Suppressor macrophage treated with lipopolysaccharide for 4 hours (primary cell): ENCODE measurements at regions not wholly inside any gene's neighbourhood (a gene's known extent, or its start where the extent isn't known, plus 50 kb on each side); places are given as distances from the start of the nearest gene placed in this dataset.

Experiments used
- DNase-seq: peaks from one replicate; pipeline ENCODE4 v3.0.0-alpha.2; 2020

DNA sequence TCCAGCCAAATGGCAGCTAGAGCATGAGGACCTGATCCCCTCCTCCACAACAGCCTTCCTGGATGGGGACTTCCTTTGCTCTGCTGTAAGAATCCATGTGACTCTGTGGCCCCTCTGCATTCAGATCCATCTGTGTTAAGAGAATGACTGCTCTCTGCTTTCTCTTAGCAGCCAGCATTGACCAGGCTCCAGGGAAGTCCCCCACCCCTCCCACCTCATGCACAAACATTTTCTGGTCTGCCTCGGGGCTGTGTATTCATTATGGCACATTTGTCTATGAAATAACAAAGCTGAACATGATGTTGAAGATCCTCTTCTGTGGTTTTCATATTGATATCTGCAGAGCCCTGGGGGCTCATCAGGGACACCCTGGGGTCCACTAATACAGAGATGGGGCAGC, 201.7 kb downstream of the NUAK1 start:
- no peak for DNase-seq

GRCh38 chr12:105939181-105939721, 199.5 kb downstream of the NUAK1 start:
- DNase-seq: no peak

DNA sequence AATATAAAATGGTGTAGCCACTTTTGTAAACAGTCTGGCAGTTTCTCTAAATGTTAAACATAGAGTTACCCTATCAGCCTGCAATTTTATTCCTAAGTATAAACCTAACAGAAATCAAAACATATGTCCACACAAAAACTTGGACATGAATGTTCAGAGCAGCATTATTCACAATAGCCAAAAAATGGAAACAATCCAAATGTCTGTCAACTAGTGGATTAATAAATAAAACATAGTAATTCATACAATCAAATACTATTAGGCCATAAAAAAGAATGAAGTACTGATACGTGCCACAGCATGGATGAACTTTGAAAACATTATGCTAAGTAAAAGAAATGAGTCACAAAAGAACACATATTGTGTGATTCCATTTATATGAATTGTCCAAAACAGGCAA, 196.5 kb downstream of the NUAK1 start:
- no peak for DNase-seq

GRCh38 chr12:105943525-105943924, 195.2 kb downstream of the NUAK1 start:
- no peak for DNase-seq

- DNase-seq: no peak
Measured at GRCh38 chr12:105944628-105945027, 194.1 kb downstream of the NUAK1 start.

GRCh38 chr12:105945880-105946279, 192.9 kb downstream of the NUAK1 start:
- DNase-seq: no peak

DNA sequence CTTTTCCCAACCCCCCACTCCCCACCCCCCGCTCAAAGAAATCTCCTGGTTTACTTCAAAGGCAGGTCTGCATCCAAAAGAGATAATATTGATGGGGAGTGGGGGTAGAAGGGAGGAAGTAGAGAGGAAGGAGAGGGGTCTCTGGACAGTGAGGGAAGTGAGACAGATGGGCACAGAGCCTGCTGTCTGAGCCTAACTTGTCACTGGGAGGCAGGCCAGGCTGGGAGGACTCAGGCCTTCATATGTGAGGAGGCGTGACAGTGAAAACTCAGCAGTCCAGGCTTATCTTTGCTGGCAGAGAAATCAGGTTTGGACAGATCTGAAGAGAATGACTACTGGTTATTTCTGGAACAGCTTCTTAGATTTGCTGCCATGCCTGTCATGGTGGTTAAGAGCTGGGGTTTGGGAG, 192.3 kb downstream of the NUAK1 start:
- no peak for DNase-seq

DNA sequence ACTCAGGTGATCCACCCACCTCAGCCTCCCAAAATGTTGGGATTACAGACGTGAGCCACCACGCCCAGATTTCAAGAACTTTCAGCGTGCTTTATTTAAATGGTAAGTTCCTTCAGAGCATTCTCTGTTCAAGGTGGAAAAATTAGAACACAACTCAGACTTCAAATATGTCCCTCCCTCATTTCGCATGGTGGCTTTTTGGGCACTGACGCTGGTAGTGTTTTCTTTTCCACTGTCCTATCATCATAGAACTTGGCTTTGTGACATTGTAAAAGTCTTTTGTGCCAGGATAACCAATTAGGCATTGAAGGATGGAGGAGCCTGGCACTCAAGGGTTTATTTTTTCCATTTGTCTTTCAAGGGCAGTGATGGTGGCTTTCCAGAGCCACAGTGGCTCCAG, 190.8 kb downstream of the NUAK1 start:
- DNase-seq: no peak

- no peak for DNase-seq
Measured at GRCh38 chr12:105948331-105948730, 190.4 kb downstream of the NUAK1 start.

GRCh38 chr12:105949391-105949790, 189.4 kb downstream of the NUAK1 start:
- no peak for DNase-seq

DNA sequence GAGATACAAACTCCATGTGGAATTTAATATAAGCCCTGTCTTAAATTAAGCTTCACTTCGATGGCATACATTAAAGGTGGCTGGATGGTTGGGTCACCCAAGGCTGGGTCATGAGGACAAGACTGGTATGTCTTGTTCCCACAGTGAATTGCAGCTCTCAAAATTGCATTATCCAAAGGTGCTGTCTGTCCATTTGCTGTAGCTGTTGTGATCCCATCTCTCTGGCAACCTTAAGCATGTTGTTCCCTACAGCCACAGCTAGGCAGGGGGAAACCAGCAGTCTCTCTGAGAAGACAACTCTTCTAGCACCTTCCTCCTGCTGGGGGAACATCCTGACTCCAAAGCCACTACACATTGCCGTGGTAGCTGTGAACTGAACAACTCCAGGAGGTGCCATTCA, 187.0 kb downstream of the NUAK1 start:
- no peak for DNase-seq

DNA sequence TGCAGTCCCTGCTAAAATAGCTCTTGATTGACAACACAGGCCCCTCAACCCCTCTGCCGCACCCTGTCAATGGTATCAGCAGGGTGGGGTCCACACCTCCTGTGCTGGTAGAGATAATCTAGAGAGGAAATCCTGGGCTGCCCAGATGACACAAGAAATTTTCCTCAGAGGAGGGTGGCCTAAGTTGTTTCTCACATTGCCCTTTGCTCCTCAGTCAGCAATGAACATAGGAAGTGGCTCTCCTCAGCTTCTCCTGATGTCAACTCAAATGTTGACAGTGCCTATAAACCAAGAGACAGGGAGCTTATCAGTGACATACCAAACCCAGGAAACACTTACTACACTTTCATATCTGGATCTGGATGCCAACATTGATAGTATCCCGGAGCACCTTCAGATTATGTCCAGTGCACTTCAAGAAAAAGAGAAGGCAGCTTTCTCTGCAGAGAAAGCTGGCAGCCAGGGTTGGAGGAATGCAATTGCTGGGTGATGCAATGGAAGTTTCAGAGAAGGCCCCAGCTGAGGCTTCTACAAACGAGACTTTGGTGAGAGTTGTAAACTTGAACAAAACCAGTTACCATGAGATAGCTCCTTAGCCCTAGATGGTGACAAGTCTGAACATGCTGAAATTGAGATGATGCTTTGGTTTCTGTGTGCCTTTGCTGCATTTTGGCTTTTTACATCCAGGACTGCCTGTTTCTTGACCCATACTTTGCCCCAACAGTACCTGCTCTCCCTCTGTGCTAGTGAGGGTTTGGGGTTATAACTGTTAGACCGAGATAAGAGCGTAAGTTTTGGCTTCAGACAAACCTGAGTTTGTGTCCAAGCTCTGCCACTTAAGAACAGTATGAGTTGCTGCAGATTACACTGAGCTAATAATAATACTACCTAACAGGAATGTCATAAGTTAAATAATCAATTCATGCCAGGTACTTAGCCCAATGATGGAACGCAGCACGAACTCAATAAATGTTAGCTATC, 183.5 kb downstream of the NUAK1 start:
- DNase-seq: no peak

GRCh38 chr12:105955976-105956375, 182.8 kb downstream of the NUAK1 start:
- DNase-seq: no peak

GRCh38 chr12:105956662-105957457, 181.9 kb downstream of the NUAK1 start:
- DNase-seq: no peak

- no peak for DNase-seq
Measured at GRCh38 chr12:105960319-105961083, 178.3 kb downstream of the NUAK1 start.

DNA sequence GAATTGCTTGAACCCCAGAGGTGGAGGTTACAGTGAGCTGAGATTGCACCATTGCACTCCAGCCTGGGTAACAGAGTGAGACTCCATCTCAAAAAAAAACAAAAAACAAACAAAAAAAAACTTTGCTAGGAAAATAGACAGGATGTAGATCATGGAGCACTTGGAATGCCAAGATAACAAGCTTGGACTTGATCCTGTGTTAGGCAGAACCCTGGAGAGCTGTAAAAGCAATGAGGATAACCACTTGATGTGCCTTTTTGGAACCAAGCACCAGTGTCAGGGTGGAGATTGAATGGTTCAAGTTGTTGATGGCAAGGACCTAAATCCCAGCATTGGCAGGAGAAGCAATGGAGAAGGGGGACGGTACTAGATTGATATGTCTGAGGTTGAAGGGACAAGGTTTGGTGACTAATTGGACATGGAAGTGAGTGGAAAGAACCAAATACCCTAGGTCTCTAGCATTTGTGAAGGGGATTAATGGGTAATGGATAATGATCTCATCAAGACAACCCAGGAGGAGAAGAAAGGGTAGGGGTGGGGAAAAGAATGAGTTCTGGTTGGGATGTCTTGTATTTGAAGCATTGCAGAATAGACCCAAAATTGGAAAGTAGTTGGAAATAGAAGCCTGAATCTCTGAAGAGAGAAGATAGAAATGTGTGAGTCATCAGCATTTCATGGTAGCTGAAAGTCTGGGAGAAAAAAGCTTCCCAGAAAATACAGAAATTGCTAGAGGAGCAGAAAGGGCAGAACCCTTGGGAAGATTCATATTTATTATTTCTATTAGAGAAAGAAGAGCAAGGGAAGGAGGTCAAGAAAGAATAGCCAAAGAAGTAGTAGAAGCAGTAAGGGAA, 176.7 kb downstream of the NUAK1 start:
- DNase-seq: no peak

DNA sequence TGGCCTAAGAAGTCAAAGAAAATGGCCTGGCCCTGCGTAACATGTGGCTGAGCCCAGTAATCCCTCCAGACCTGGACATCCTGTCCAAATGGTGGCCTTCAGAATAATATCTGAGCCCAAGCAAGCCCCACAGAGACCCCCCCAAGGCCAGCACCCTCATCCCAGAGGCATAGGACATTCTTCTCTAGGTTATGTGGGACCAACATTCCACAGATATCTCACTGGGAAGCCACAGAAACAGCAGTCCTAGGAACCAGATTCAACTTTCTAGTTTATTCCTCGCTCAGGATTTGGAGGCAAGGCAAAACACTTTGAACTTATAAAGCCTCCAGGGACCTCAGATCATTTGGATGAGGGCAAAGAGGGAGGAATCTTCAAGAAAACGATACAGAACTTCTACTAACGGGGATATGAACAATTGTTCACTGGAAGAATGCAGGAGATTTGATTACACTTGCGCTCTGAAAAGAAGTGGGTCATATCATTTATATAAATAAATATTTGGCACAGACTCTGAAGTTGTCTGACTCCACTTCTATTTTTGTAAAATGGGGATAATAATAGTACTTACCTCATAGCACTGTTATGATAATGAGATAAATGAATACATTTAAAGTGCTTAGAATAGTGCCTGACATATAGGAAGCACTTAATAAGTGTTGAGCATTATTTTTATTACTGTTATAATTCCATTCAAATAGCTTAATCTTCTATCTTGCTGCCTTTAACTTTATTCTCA, 171.5 kb downstream of the NUAK1 start:
- no peak for DNase-seq

- no peak for DNase-seq
Measured at GRCh38 chr12:105968025-105968424, 170.7 kb downstream of the NUAK1 start.

DNA sequence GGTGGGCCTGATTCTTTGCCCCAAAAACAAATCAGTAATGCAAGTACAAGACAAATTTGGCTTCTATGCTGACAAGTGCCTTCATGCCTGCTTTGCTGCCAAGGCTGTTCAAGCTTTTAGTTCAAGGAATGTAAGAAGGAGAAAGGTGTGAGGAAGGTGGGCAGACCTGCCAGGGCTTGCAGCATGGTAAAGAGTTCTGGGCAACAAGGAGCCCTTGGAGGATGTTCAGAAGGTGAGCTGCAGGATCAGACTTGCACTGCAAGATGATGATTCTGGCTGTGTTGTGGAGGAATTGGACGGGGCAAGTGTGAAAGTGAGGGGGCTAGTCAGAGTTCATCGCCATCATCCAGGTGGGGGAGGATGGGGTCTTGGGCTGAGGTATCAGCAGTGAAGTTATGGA, 167.9 kb downstream of the NUAK1 start:
- DNase-seq: no peak

GRCh38 chr12:105974738-105975137, 164.0 kb downstream of the NUAK1 start:
- no peak for DNase-seq

DNA sequence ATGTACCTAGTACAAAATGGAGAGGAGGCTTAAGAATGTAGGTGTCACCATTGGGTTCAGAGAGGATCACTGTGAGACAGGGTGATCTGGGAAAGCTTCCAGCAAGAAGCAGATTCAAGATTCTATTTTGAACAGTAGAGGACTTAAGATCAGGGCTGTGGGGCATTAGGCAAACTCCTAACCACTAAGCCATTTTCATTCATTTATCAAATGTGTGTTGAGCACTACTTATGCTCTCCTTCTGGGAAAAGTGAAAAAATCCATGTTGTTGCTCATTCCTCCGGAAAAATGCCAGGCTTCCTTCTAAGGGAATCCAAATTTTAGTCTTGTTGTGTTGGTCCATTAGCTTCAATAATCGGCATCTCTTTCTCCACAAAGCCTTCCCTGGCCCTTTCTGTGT, 163.4 kb downstream of the NUAK1 start:
- no peak for DNase-seq
